ELF-1 (cell line): ENCODE measurements at regions not wholly inside any gene's neighbourhood (a gene's known extent, or its start where the extent isn't known, plus 50 kb on each side); places are given as distances from the start of the nearest gene placed in this dataset.

Source experiments
- DNase-seq: peaks from one replicate; pipeline ENCODE4 v3.0.0-alpha.2; 2016; ENCODE audit warnings: low read depth, low spot score

GRCh38 chr7:142334806-142335205 lies 76.9 kb upstream of the PRSS58 start:
- no peak for DNase-seq

GRCh38 chr7:142334236-142334635 lies 76.4 kb upstream of the PRSS58 start:
- DNase-seq: no peak

- DNase-seq: no peak
Measured at GRCh38 chr7:142332421-142332820, 74.6 kb upstream of the PRSS58 start.

- DNase-seq: no peak
Measured at GRCh38 chr7:142331941-142332340, 74.1 kb upstream of the PRSS58 start.

GRCh38 chr7:142329062-142329790 lies 71.4 kb upstream of the PRSS58 start:
- no peak for DNase-seq

- no peak for DNase-seq
Measured at GRCh38 chr7:142328551-142328950, 70.7 kb upstream of the PRSS58 start.

GRCh38 chr7:142327628-142328405 lies 70.0 kb upstream of the PRSS58 start:
- no peak for DNase-seq

- peak; percentile 84 for DNase-seq
Measured at GRCh38 chr7:142323706-142324105, 65.8 kb upstream of the PRSS58 start.

- DNase-seq: no peak
Measured at GRCh38 chr7:142321391-142321790, 63.5 kb upstream of the PRSS58 start.

- no peak for DNase-seq
Measured at GRCh38 chr7:142320883-142321282, 63.0 kb upstream of the PRSS58 start.

GRCh38 chr7:142319970-142320369 lies 62.1 kb upstream of the PRSS58 start:
- DNase-seq: peak; percentile 38

GRCh38 chr7:142314281-142314680 lies 56.4 kb upstream of the PRSS58 start:
- DNase-seq: no peak

- no peak for DNase-seq
Measured at GRCh38 chr7:142313528-142313927, 55.7 kb upstream of the PRSS58 start.

GRCh38 chr7:142311876-142312275 lies 54.0 kb upstream of the PRSS58 start:
- DNase-seq: no peak

- DNase-seq: no peak
Measured at GRCh38 chr7:142308918-142309317, 51.1 kb upstream of the PRSS58 start.

GRCh38 chr7:142308326-142308725 lies 50.5 kb upstream of the PRSS58 start:
- DNase-seq: no peak
